ENCODE measurements at regions not wholly inside any gene's neighbourhood (a gene's known extent, or its start where the extent isn't known, plus 50 kb on each side); places are given as distances from the start of the nearest gene placed in this dataset.

DNA sequence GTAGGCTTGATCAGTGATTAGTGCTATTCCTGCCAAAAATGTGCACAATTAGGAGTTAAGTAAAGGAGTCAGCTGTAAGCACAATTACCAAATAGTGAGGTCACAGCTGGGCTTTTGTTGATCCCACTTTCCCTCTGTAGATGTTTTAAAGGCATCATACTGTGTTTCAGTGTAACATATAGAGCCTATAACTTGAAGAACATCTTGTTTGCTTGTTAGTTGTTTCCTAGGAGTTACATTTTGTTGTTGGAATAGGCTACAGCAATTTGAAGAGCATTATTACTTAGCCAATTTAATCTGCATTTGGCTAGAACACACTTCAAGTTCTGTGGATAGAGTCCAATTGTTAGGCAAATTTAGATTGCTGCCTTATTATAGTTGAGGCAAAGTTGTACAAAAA lies 210.7 kb upstream of the MAD2L1 start:
- H3K9me2 ChIP-seq (ENCODE audit: insufficient read depth, low read length): no peaks in the 10 kb centered on the region
- no peaks in the 10 kb centered on the region for H3K79me2 ChIP-seq (replicated peaks; ENCODE audit: insufficient read depth, low read length)
- H3K36me3 ChIP-seq (ENCODE audit: insufficient read depth, low read length): no peaks in the 10 kb centered on the region
- no peaks in the 10 kb centered on the region for H4K20me1 ChIP-seq (ENCODE audit: insufficient read depth)
- H3K9ac ChIP-seq (ENCODE audit: low read length): no peak overlapping the region
- H2AFZ ChIP-seq (ENCODE audit: low read depth, low read length): no peak overlapping the region
- H3K27me3 ChIP-seq (ENCODE audit: insufficient read depth, low read depth, low read length): no peaks in the 10 kb centered on the region
- H3K4me2 ChIP-seq (ENCODE audit: low read length): no peak overlapping the region
- TF ChIP-seq, protein P1, sequence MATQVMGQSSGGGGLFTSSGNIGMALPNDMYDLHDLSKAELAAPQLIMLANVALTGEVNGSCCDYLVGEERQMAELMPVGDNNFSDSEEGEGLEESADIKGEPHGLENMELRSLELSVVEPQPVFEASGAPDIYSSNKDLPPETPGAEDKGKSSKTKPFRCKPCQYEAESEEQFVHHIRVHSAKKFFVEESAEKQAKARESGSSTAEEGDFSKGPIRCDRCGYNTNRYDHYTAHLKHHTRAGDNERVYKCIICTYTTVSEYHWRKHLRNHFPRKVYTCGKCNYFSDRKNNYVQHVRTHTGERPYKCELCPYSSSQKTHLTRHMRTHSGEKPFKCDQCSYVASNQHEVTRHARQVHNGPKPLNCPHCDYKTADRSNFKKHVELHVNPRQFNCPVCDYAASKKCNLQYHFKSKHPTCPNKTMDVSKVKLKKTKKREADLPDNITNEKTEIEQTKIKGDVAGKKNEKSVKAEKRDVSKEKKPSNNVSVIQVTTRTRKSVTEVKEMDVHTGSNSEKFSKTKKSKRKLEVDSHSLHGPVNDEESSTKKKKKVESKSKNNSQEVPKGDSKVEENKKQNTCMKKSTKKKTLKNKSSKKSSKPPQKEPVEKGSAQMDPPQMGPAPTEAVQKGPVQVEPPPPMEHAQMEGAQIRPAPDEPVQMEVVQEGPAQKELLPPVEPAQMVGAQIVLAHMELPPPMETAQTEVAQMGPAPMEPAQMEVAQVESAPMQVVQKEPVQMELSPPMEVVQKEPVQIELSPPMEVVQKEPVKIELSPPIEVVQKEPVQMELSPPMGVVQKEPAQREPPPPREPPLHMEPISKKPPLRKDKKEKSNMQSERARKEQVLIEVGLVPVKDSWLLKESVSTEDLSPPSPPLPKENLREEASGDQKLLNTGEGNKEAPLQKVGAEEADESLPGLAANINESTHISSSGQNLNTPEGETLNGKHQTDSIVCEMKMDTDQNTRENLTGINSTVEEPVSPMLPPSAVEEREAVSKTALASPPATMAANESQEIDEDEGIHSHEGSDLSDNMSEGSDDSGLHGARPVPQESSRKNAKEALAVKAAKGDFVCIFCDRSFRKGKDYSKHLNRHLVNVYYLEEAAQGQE (IDR thresholded peaks at IDR 0.05; ENCODE audit: borderline replicate concordance): no peak
- TF ChIP-seq EZH2 (IDR thresholded peaks at IDR 0.05; ENCODE audit: borderline replicate concordance, insufficient read depth, low read length, poor library complexity, severe bottlenecking) (no peak), RAD21 (conservative IDR thresholded peaks at IDR 0.05) (no peak)
- no peaks in the 10 kb centered on the region for H3F3A ChIP-seq (ENCODE audit: insufficient read depth, low read length, poor library complexity, severe bottlenecking)
- H3K9me3 ChIP-seq (ENCODE audit: low read length): no peaks in the 10 kb centered on the region
- H3K4me3 ChIP-seq (ENCODE audit: low read length): no peak overlapping the region
- no peak overlapping the region for H3K27ac ChIP-seq (ENCODE audit: low read length)

DNA sequence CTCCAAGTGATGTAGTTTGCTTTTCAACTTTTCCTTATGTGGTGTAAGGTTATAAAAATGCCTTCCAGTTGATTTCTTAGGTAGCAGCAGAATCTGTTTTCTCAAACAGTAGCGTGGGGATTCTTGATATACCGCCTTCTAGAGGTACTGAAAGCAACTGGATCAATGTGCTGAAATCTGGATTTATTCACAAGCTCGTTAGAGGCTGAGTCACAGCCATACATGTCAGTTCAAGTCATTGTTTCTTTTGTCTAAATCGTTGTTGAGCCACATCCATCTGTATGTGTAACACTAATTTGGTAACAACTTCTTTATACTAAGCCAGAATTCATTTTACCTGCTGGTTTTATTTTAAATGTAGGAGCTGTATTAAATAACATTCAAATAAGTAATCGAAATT lies 200.0 kb upstream of the MAD2L1 start:
- Histone ChIP-seq H3K9me3 (ENCODE audit: low read length) (no peaks in the 10 kb centered on the region), H4K20me1 (ENCODE audit: insufficient read depth) (no peaks in the 10 kb centered on the region), H3K27me3 (ENCODE audit: insufficient read depth, low read depth, low read length) (no peaks in the 10 kb centered on the region), H3F3A (ENCODE audit: insufficient read depth, low read length, poor library complexity, severe bottlenecking) (no peaks in the 10 kb centered on the region), H3K36me3 (ENCODE audit: insufficient read depth, low read length) (no peaks in the 10 kb centered on the region), H2AFZ (ENCODE audit: low read depth, low read length) (no peak overlapping the region), H3K9ac (ENCODE audit: low read length) (no peak overlapping the region), H3K27ac (ENCODE audit: low read length) (no peak overlapping the region), H3K79me2 (replicated peaks; ENCODE audit: insufficient read depth, low read length) (no peaks in the 10 kb centered on the region), H3K4me2 (ENCODE audit: low read length) (no peak overlapping the region), H3K9me2 (ENCODE audit: insufficient read depth, low read length) (no peaks in the 10 kb centered on the region), H3K4me3 (ENCODE audit: low read length) (no peak overlapping the region)
- no peak for TF ChIP-seq POLR2AphosphoS5 (IDR thresholded peaks at IDR 0.05)
- TF ChIP-seq, protein P1 (IDR thresholded peaks at IDR 0.05; ENCODE audit: borderline replicate concordance): no peak
- no peak for TF ChIP-seq TAF1 (IDR thresholded peaks at IDR 0.05; ENCODE audit: low read depth)
- no peak for TF ChIP-seq EP300 (conservative IDR thresholded peaks at IDR 0.05; ENCODE audit: poor library complexity, severe bottlenecking)
- TF ChIP-seq RAD21 (conservative IDR thresholded peaks at IDR 0.05): no peak

DNA sequence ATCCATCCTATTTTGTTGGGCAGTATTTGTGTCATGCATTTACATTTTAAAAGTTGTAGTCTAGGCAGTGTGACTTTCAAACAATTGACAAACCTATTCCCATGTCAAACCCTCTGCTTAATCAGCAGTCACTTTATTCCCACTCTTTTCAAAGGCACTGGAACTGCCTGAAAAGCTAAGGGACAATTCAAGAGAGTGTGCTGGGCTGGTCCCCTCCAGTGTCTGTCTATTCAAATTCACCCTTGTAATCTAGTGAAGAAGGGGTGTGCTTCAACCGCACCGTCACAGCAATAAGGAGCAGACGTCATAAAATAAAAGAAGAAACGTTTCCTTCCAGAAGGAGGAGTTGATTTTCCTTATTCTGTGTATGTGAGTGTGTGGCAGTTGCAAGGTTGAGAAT lies 197.0 kb upstream of the MAD2L1 start:
- Histone ChIP-seq H3K9me3 (ENCODE audit: low read length) (no peaks in the 10 kb centered on the region), H3K27ac (ENCODE audit: low read length) (no peak overlapping the region), H3K9me2 (ENCODE audit: insufficient read depth, low read length) (no peaks in the 10 kb centered on the region), H3K9ac (ENCODE audit: low read length) (no peak overlapping the region), H3K27me3 (ENCODE audit: insufficient read depth, low read depth, low read length) (no peaks in the 10 kb centered on the region), H3F3A (ENCODE audit: insufficient read depth, low read length, poor library complexity, severe bottlenecking) (no peaks in the 10 kb centered on the region), H3K36me3 (ENCODE audit: insufficient read depth, low read length) (no peaks in the 10 kb centered on the region), H3K79me2 (replicated peaks; ENCODE audit: insufficient read depth, low read length) (no peaks in the 10 kb centered on the region), H4K20me1 (ENCODE audit: insufficient read depth) (no peaks in the 10 kb centered on the region), H3K4me3 (ENCODE audit: low read length) (no peak overlapping the region), H2AFZ (ENCODE audit: low read depth, low read length) (no peak overlapping the region), H3K4me2 (ENCODE audit: low read length) (no peak overlapping the region)
- no peak for TF ChIP-seq POLR2AphosphoS5 (IDR thresholded peaks at IDR 0.05)
- no peak for TF ChIP-seq TAF1 (IDR thresholded peaks at IDR 0.05; ENCODE audit: low read depth)
- TF ChIP-seq SMC3 (conservative IDR thresholded peaks at IDR 0.05; ENCODE audit: poor library complexity): no peak
- no peak for TF ChIP-seq RAD21 (conservative IDR thresholded peaks at IDR 0.05)
- no peak for TF ChIP-seq MXI1 (conservative IDR thresholded peaks at IDR 0.05; ENCODE audit: poor library complexity, severe bottlenecking)
- TF ChIP-seq, protein P2, sequence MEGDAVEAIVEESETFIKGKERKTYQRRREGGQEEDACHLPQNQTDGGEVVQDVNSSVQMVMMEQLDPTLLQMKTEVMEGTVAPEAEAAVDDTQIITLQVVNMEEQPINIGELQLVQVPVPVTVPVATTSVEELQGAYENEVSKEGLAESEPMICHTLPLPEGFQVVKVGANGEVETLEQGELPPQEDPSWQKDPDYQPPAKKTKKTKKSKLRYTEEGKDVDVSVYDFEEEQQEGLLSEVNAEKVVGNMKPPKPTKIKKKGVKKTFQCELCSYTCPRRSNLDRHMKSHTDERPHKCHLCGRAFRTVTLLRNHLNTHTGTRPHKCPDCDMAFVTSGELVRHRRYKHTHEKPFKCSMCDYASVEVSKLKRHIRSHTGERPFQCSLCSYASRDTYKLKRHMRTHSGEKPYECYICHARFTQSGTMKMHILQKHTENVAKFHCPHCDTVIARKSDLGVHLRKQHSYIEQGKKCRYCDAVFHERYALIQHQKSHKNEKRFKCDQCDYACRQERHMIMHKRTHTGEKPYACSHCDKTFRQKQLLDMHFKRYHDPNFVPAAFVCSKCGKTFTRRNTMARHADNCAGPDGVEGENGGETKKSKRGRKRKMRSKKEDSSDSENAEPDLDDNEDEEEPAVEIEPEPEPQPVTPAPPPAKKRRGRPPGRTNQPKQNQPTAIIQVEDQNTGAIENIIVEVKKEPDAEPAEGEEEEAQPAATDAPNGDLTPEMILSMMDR (IDR thresholded peaks at IDR 0.05; ENCODE audit: poor library complexity, severe bottlenecking): no peak
- TF ChIP-seq EZH2 (IDR thresholded peaks at IDR 0.05; ENCODE audit: borderline replicate concordance, insufficient read depth, low read length, poor library complexity, severe bottlenecking): no peak
